HUES64 (cell line): ENCODE measurements at regions not wholly inside any gene's neighbourhood (a gene's known extent, or its start where the extent isn't known, plus 50 kb on each side); places are given as distances from the start of the nearest gene placed in this dataset.

ENCODE experiments used
- H3K27ac ChIP-seq: 2 replicates; pipeline ENCODE4 v1.7.0; 2013; ENCODE audit warnings: low read depth, low read length, inconsistent platforms
- H3K27me3 ChIP-seq: 2 replicates; pipeline ENCODE4 v1.6.1; 2013; ENCODE audit warnings: mild to moderate bottlenecking, low read length; ENCODE audit not compliant: insufficient read depth
- H3K36me3 ChIP-seq: 2 replicates; pipeline ENCODE4 v1.6.1; 2013; ENCODE audit warnings: mild to moderate bottlenecking, low read length; ENCODE audit not compliant: insufficient read depth
- H3K4me1 ChIP-seq: 2 replicates; pipeline ENCODE4 v1.6.1; 2013; ENCODE audit warnings: mild to moderate bottlenecking, low read length, moderate library complexity; ENCODE audit not compliant: insufficient read depth
- H3K4me3 ChIP-seq: 2 replicates; pipeline ENCODE4 v1.5.1; 2013; ENCODE audit warnings: mild to moderate bottlenecking, low read length, moderate library complexity
- H3K9ac ChIP-seq: 2 replicates; pipeline ENCODE4 v1.6.1; 2013; ENCODE audit warnings: mild to moderate bottlenecking, low read depth, low read length
- H3K9me3 ChIP-seq: 2 replicates; pipeline ENCODE4 v1.6.1; 2013; ENCODE audit warnings: low read depth, low read length; ENCODE audit not compliant: insufficient read depth
- WGBS: fragments of 150-250, 120-280 bp; methylation state at CpG from one replicate; pipeline ENCODE4 v1.1.7; 2013; ENCODE audit warnings: missing lambda C conversion rate; 5-methylcytosine and 5-hydroxymethylcytosine counted together

- Histone ChIP-seq H3K4me1 (peaks cover 34% of the 10 kb centered on the region), H3K9ac (no peak overlapping the region), H3K36me3 (no peaks in the 10 kb centered on the region), H3K9me3 (peaks cover 8% of the 10 kb centered on the region), H3K27ac (no peak overlapping the region), H3K4me3 (no peak overlapping the region), H3K27me3 (no peaks in the 10 kb centered on the region)
- WGBS, result 87% methylated on average over 7 of the region's 7 CpGs
These were observed 83.9 kb downstream of the CXCL12 start for GRCh38 chr10:44300666-44301649.

- Histone ChIP-seq H3K9ac (no peak overlapping the region), H3K27ac (no peak overlapping the region), H3K9me3 (no peaks in the 10 kb centered on the region; the same call in 1 of the 2 replicates), H3K36me3 (no peaks in the 10 kb centered on the region), H3K4me1 (peaks cover 45% of the 10 kb centered on the region), H3K27me3 (peaks cover 11% of the 10 kb centered on the region), H3K4me3 (no peak overlapping the region)
- WGBS, result 51% methylated on average over 4 of the region's 4 CpGs
These were observed 86.2 kb downstream of the CXCL12 start for GRCh38 chr10:44298713-44299112.

GRCh38 chr10:44297963-44298362, 86.9 kb downstream of the CXCL12 start:
- H3K9ac ChIP-seq, result no peak overlapping the region
- H3K36me3 ChIP-seq, result no peaks in the 10 kb centered on the region
- H3K27me3 ChIP-seq, result peaks cover 19% of the 10 kb centered on the region
- no peaks in the 10 kb centered on the region for H3K9me3 ChIP-seq
- H3K4me1 ChIP-seq, result peaks cover 49% of the 10 kb centered on the region
- no peak overlapping the region for H3K4me3 ChIP-seq
- H3K27ac ChIP-seq, result no peak overlapping the region
- WGBS, result 19% methylated on average over 5 of the region's 6 CpGs

GRCh38 chr10:44295644-44296241, 89.2 kb downstream of the CXCL12 start:
- H3K9ac ChIP-seq, result no peak overlapping the region
- H3K27me3 ChIP-seq, result peaks cover 26% of the 10 kb centered on the region
- WGBS, result 75% methylated on average over 3 of the region's 3 CpGs
- H3K4me3 ChIP-seq, result no peak overlapping the region
- H3K27ac ChIP-seq, result no peak overlapping the region
- no peaks in the 10 kb centered on the region for H3K36me3 ChIP-seq
- H3K4me1 ChIP-seq, result peaks cover 49% of the 10 kb centered on the region
- H3K9me3 ChIP-seq, result no peaks in the 10 kb centered on the region

GRCh38 chr10:44294726-44295412, 90.0 kb downstream of the CXCL12 start:
- no peak overlapping the region for H3K4me3 ChIP-seq
- no peaks in the 10 kb centered on the region for H3K36me3 ChIP-seq
- no peak overlapping the region for H3K27ac ChIP-seq
- no peaks in the 10 kb centered on the region for H3K9me3 ChIP-seq
- 96% methylated on average over 9 of the region's 9 CpGs for WGBS
- peaks cover 49% of the 10 kb centered on the region for H3K4me1 ChIP-seq
- H3K9ac ChIP-seq, result no peak overlapping the region
- peaks cover 26% of the 10 kb centered on the region for H3K27me3 ChIP-seq

GRCh38 chr10:44293842-44294241, 91.1 kb downstream of the CXCL12 start:
- WGBS, result 71% methylated on average over 6 of the region's 7 CpGs
- no peak overlapping the region for H3K9ac ChIP-seq
- no peaks in the 10 kb centered on the region for H3K9me3 ChIP-seq
- H3K4me1 ChIP-seq, result peaks cover 44% of the 10 kb centered on the region
- H3K4me3 ChIP-seq, result no peak overlapping the region; the same call in 1 of the 2 replicates
- peaks cover 26% of the 10 kb centered on the region for H3K27me3 ChIP-seq
- no peaks in the 10 kb centered on the region for H3K36me3 ChIP-seq
- H3K27ac ChIP-seq, result no peak overlapping the region

- Histone ChIP-seq H3K36me3 (no peaks in the 10 kb centered on the region), H3K27me3 (peaks cover 26% of the 10 kb centered on the region), H3K9ac (0 out of 2 replicates have a peak overlapping the region, but pooled peaks have one; percentile 4), H3K4me1 (peaks cover 39% of the 10 kb centered on the region), H3K4me3 (peak overlapping the region; percentile 46), H3K9me3 (no peaks in the 10 kb centered on the region), H3K27ac (no peak overlapping the region)
- WGBS, result 31% methylated on average over 26 of the region's 26 CpGs
These were observed 91.6 kb downstream of the CXCL12 start for GRCh38 chr10:44293306-44293778.

GRCh38 chr10:44292390-44293002, 92.4 kb downstream of the CXCL12 start:
- H3K36me3 ChIP-seq, result no peaks in the 10 kb centered on the region
- WGBS, result 24% methylated on average over 29 of the region's 35 CpGs
- no peaks in the 10 kb centered on the region for H3K9me3 ChIP-seq
- H3K27ac ChIP-seq, result no peak overlapping the region
- peaks cover 39% of the 10 kb centered on the region for H3K4me1 ChIP-seq
- peak overlapping the region; percentile 51 for H3K4me3 ChIP-seq
- peaks cover 26% of the 10 kb centered on the region for H3K27me3 ChIP-seq
- no peak overlapping the region; the same call in 1 of the 2 replicates for H3K9ac ChIP-seq

- H3K4me3 ChIP-seq, result no peak overlapping the region
- no peak overlapping the region for H3K27ac ChIP-seq
- H3K9ac ChIP-seq, result no peak overlapping the region
- peaks cover 38% of the 10 kb centered on the region for H3K4me1 ChIP-seq
- no peaks in the 10 kb centered on the region for H3K9me3 ChIP-seq
- no peaks in the 10 kb centered on the region for H3K36me3 ChIP-seq
- WGBS, result 89% methylated on average over 1 of the region's 1 CpG
- H3K27me3 ChIP-seq, result peaks cover 26% of the 10 kb centered on the region
These were observed 93.8 kb downstream of the CXCL12 start for GRCh38 chr10:44291091-44291490.

GRCh38 chr10:44289125-44289524, 95.8 kb downstream of the CXCL12 start:
- no peak overlapping the region for H3K9ac ChIP-seq

More at GRCh38 chr10:44289125-44289524, 95.8 kb downstream of the CXCL12 start:
- peaks cover 33% of the 10 kb centered on the region for H3K4me1 ChIP-seq
- no peak overlapping the region for H3K27ac ChIP-seq
- WGBS, result 95% methylated on average over 5 of the region's 5 CpGs
- no peaks in the 10 kb centered on the region for H3K9me3 ChIP-seq
- H3K4me3 ChIP-seq, result no peak overlapping the region
- H3K36me3 ChIP-seq, result no peaks in the 10 kb centered on the region
- H3K27me3 ChIP-seq, result peaks cover 19% of the 10 kb centered on the region
